HPDE6-E6E7 (cell line): ENCODE measurements at regions not wholly inside any gene's neighbourhood (a gene's known extent, or its start where the extent isn't known, plus 50 kb on each side); places are given as distances from the start of the nearest gene placed in this dataset.
A peak's percentile ranks its signal among the peaks of the same experiment; 100 is the strongest.
"Not testable (repeated sequence)": the region's sequence is repeated elsewhere in the genome, so short reads cannot be mapped to it uniquely, and the experiment has no call there.

Experiments used
- DNase-seq: peaks from one replicate; pipeline ENCODE4 v3.0.0; 2011; ENCODE audit warnings: missing footprints; ENCODE audit errors: extremely low spot score

- DNase-seq: not testable (repeated sequence)
These were observed 112.3 kb downstream of the GGTLC2 start for GRCh38 chr22:22756551-22757201.

GRCh38 chr22:22758101-22758807 lies 113.8 kb downstream of the GGTLC2 start:
- DNase-seq: not testable (repeated sequence)

GRCh38 chr22:22759371-22759770 lies 115.0 kb downstream of the GGTLC2 start:
- DNase-seq: no peak

- DNase-seq: no peak
These were observed 115.6 kb downstream of the GGTLC2 start for GRCh38 chr22:22759889-22760546.

- no peak for DNase-seq
These were observed 117.2 kb downstream of the GGTLC2 start for GRCh38 chr22:22761606-22761962.

GRCh38 chr22:22761963-22762772 lies 117.8 kb downstream of the GGTLC2 start:
- DNase-seq: no peak

GRCh38 chr22:22763512-22763911 lies 119.1 kb downstream of the GGTLC2 start:
- no peak for DNase-seq

- DNase-seq: no peak
These were observed 119.7 kb downstream of the GGTLC2 start for GRCh38 chr22:22764085-22764484.

GRCh38 chr22:22767876-22768602 lies 119.6 kb upstream of the IGLL5 start:
- no peak for DNase-seq

GRCh38 chr22:22768885-22769284 lies 118.7 kb upstream of the IGLL5 start:
- DNase-seq: no peak

- DNase-seq: no peak
These were observed 118.0 kb upstream of the IGLL5 start for GRCh38 chr22:22769434-22770279.

GRCh38 chr22:22770280-22770871 lies 117.2 kb upstream of the IGLL5 start:
- peak; percentile 28 for DNase-seq

- no peak for DNase-seq
These were observed 116.7 kb upstream of the IGLL5 start for GRCh38 chr22:22770881-22771280.

- no peak for DNase-seq
These were observed 115.8 kb upstream of the IGLL5 start for GRCh38 chr22:22771696-22772377.

- DNase-seq: no peak
These were observed 115.2 kb upstream of the IGLL5 start for GRCh38 chr22:22772396-22772795.

GRCh38 chr22:22772883-22773282 lies 114.7 kb upstream of the IGLL5 start:
- DNase-seq: no peak

GRCh38 chr22:22773427-22773826 lies 114.2 kb upstream of the IGLL5 start:
- no peak for DNase-seq

GRCh38 chr22:22773979-22774604 lies 113.5 kb upstream of the IGLL5 start:
- no peak for DNase-seq

- DNase-seq: not testable (repeated sequence)
These were observed 112.9 kb upstream of the IGLL5 start for GRCh38 chr22:22774762-22775161.
